Neural cell (in vitro differentiated cells): ENCODE measurements at regions not wholly inside any gene's neighbourhood (a gene's known extent, or its start where the extent isn't known, plus 50 kb on each side); places are given as distances from the start of the nearest gene placed in this dataset.

Source experiments
- H2AFZ ChIP-seq: fragments of 200-600, 300-800 bp; sonication (generic), shearing (Covaris generic); 2 replicates; pipeline ENCODE4 v1.6.0; 2014; ENCODE audit warnings: low read depth, mild to moderate bottlenecking, antibody characterized with exemption, low read length, moderate library complexity
- H3F3A ChIP-seq: fragments of 200-600 bp; shearing (Covaris generic); 2 replicates; pipeline ENCODE4 v1.6.1; 2016; ENCODE audit warnings: mild to moderate bottlenecking, moderate library complexity, mixed read lengths, antibody characterized with exemption, low read length; ENCODE audit not compliant: insufficient read depth, poor library complexity, severe bottlenecking
- H3K27ac ChIP-seq: fragments of 200-600, 300-800 bp; sonication (generic), shearing (Covaris generic); 2 replicates; pipeline ENCODE4 v1.5.1; 2014; ENCODE audit warnings: mild to moderate bottlenecking, low read length, moderate library complexity
- H3K27me3 ChIP-seq: fragments of 300-800, 200-600 bp; sonication (generic), shearing (Covaris generic); 2 replicates; pipeline ENCODE4 v1.6.0; 2014; ENCODE audit warnings: mild to moderate bottlenecking, low read depth, low read length, moderate library complexity; ENCODE audit not compliant: insufficient read depth
- H3K36me3 ChIP-seq: fragments of 300-800, 200-600 bp; sonication (generic), shearing (Covaris generic); 2 replicates; pipeline ENCODE4 v1.5.1; 2014; ENCODE audit warnings: mild to moderate bottlenecking, antibody characterized with exemption, low read length, moderate library complexity; ENCODE audit not compliant: insufficient read depth
- H3K4me2 ChIP-seq: fragments of 300-800, 200-600 bp; sonication (generic), shearing (Covaris generic); 2 replicates; pipeline ENCODE4 v1.6.0; 2014; ENCODE audit warnings: mild to moderate bottlenecking, low read length
- H3K4me3 ChIP-seq: fragments of 300-800, 200-600 bp; sonication (generic), shearing (Covaris generic); 2 replicates; pipeline ENCODE4 v1.5.1; 2014; ENCODE audit warnings: mild to moderate bottlenecking, low read length, moderate library complexity
- H3K79me2 ChIP-seq: fragments of 200-600 bp; shearing (Covaris generic); replicated peaks from 2 replicates; pipeline ENCODE4 v1.6.0; 2014; ENCODE audit warnings: mild to moderate bottlenecking, low read length, moderate library complexity; ENCODE audit not compliant: insufficient read depth
- H3K9ac ChIP-seq: fragments of 300-800, 200-600 bp; sonication (generic), shearing (Covaris generic); 2 replicates; pipeline ENCODE4 v1.6.1; 2016; ENCODE audit warnings: mild to moderate bottlenecking, low read length, mixed read lengths
- H3K9me2 ChIP-seq: fragments of 200-600 bp; shearing (Covaris generic); 2 replicates; pipeline ENCODE4 v1.6.1; 2016; ENCODE audit warnings: mild to moderate bottlenecking, low read length, mixed read lengths; ENCODE audit not compliant: insufficient read depth
- H3K9me3 ChIP-seq: fragments of 200-600, 300-800 bp; sonication (generic), shearing (Covaris generic); 2 replicates; pipeline ENCODE4 v1.6.1; 2016; ENCODE audit warnings: mild to moderate bottlenecking, mixed run types, low read length, moderate library complexity, mixed read lengths
- H4K20me1 ChIP-seq: fragments of 200-600 bp; shearing (Covaris generic); 2 replicates; pipeline ENCODE4 v1.6.1; 2016; ENCODE audit warnings: mild to moderate bottlenecking, mixed run types; ENCODE audit not compliant: insufficient read depth
- CTCF ChIP-seq: fragments of 450-650 bp; IDR thresholded peaks from 2 replicates; pipeline ENCODE4 v1.5.1; 2014; ENCODE audit warnings: antibody characterized with exemption, mild to moderate bottlenecking, moderate library complexity; ENCODE audit not compliant: poor library complexity, severe bottlenecking
- EP300 ChIP-seq: fragments of 450-650 bp; conservative IDR thresholded peaks from 2 replicates; pipeline ENCODE4 v1.6.1; 2014; ENCODE audit warnings: antibody characterized with exemption, mild to moderate bottlenecking, moderate library complexity; ENCODE audit not compliant: poor library complexity, severe bottlenecking
- EZH2 ChIP-seq: fragments of 200-600, 300-800 bp; shearing (Covaris generic), sonication (generic); IDR thresholded peaks from 2 replicates; pipeline ENCODE4 v1.6.1; 2014; ENCODE audit warnings: antibody characterized with exemption, low read length, borderline replicate concordance, mild to moderate bottlenecking; ENCODE audit not compliant: insufficient read depth, poor library complexity, severe bottlenecking
- MXI1 ChIP-seq: fragments of 450-650 bp; conservative IDR thresholded peaks from 2 replicates; pipeline ENCODE4 v1.6.1; 2014; ENCODE audit warnings: antibody characterized with exemption, mild to moderate bottlenecking; ENCODE audit not compliant: poor library complexity, severe bottlenecking
- POLR2AphosphoS5 ChIP-seq: IDR thresholded peaks from 2 replicates; pipeline ENCODE4 v1.6.1; 2012
- RAD21 ChIP-seq: fragments of 450-650 bp; conservative IDR thresholded peaks from 2 replicates; pipeline ENCODE4 v1.6.1; 2014; ENCODE audit warnings: antibody characterized with exemption, mild to moderate bottlenecking, moderate library complexity
- REST ChIP-seq: IDR thresholded peaks from 2 replicates; pipeline ENCODE4 v1.6.1; 2012; ENCODE audit warnings: borderline replicate concordance
- SMC3 ChIP-seq: fragments of 450-650 bp; conservative IDR thresholded peaks from 2 replicates; pipeline ENCODE4 v1.6.1; 2014; ENCODE audit warnings: antibody characterized with exemption, mild to moderate bottlenecking, moderate library complexity; ENCODE audit not compliant: poor library complexity
- TAF1 ChIP-seq: IDR thresholded peaks from 2 replicates; pipeline ENCODE4 v1.6.1; 2012; ENCODE audit warnings: low read depth

GRCh38 chr13:74409551-74409950 lies 275.3 kb upstream of the KLF12 start:
- TF ChIP-seq EZH2 (no peak), REST (no peak), MXI1 (no peak), POLR2AphosphoS5 (no peak), TAF1 (no peak), SMC3 (no peak), CTCF (no peak), RAD21 (no peak), EP300 (no peak)
- no peak overlapping the region for H3K4me2 ChIP-seq
- no peaks in the 10 kb centered on the region for H3K79me2 ChIP-seq
- no peak overlapping the region for H3K4me3 ChIP-seq
- H4K20me1 ChIP-seq, result no peaks in the 10 kb centered on the region
- H3K36me3 ChIP-seq, result no peaks in the 10 kb centered on the region
- H3K9ac ChIP-seq, result no peak overlapping the region
- no peaks in the 10 kb centered on the region for H3K9me2 ChIP-seq
- no peaks in the 10 kb centered on the region for H3K27me3 ChIP-seq
- no peaks in the 10 kb centered on the region for H3F3A ChIP-seq
- no peak overlapping the region for H3K27ac ChIP-seq
- H3K9me3 ChIP-seq, result no peaks in the 10 kb centered on the region
- no peak overlapping the region for H2AFZ ChIP-seq

- Histone ChIP-seq H3F3A (no peaks in the 10 kb centered on the region), H3K27ac (no peak overlapping the region), H2AFZ (no peak overlapping the region), H3K9me2 (no peaks in the 10 kb centered on the region), H4K20me1 (no peaks in the 10 kb centered on the region), H3K4me3 (no peak overlapping the region), H3K36me3 (no peaks in the 10 kb centered on the region), H3K79me2 (no peaks in the 10 kb centered on the region), H3K27me3 (no peaks in the 10 kb centered on the region), H3K9me3 (no peaks in the 10 kb centered on the region), H3K4me2 (no peak overlapping the region), H3K9ac (no peak overlapping the region)
- no peak for TF ChIP-seq MXI1
- no peak for TF ChIP-seq RAD21
- TF ChIP-seq EZH2, result no peak
- TF ChIP-seq REST, result no peak
These were observed 272.2 kb upstream of the KLF12 start for GRCh38 chr13:74406420-74406819.
